ENCODE measurements at regions not wholly inside any gene's neighbourhood (a gene's known extent, or its start where the extent isn't known, plus 50 kb on each side); places are given as distances from the start of the nearest gene placed in this dataset.

DNA sequence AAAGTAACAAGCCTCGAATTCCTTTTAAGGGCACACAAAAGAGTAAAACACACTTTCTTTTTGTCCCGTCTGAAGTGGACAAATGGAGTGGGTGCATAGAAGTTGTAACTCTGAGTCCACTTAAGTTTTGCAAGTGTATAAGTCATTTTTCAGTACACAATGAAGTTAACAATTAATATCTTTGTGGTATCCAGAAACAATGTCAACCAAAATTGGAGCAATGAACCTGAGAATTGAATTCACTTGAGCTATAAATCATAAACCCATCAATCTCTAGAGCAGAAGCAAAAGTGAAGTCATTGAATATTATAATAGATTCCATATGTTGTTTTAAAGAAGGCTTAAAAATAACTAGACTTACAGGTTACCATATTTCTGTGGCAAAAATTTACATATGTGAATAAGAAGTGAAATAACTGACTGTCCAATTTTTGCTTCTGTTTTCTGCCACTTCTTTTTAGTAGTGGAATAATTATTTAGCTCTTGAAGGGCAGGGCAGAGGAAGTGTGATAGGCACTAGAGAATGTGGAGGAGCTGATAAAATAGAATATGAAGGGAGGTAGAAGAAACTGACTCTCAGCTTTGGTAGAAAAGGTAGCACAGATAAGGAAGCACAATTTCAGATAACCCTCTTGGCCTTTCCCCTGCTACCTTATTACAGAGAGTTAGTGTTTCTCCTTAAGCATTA is 73.9 kb upstream of the RGL1 start:
- no peaks in the 10 kb centered on the region for H3K27me3 Mint-ChIP-seq
- no peak overlapping the region for H3K4me3 Mint-ChIP-seq (ENCODE audit: low read depth)
- peaks cover 34% of the 10 kb centered on the region for H3K4me1 Mint-ChIP-seq (ENCODE audit: low read depth)
- DNase-seq (ENCODE audit: low spot score, unreplicated experiment), result no peak
- H3K9me3 Mint-ChIP-seq (ENCODE audit: low read depth), result no peaks in the 10 kb centered on the region
- TF ChIP-seq, protein P1, sequence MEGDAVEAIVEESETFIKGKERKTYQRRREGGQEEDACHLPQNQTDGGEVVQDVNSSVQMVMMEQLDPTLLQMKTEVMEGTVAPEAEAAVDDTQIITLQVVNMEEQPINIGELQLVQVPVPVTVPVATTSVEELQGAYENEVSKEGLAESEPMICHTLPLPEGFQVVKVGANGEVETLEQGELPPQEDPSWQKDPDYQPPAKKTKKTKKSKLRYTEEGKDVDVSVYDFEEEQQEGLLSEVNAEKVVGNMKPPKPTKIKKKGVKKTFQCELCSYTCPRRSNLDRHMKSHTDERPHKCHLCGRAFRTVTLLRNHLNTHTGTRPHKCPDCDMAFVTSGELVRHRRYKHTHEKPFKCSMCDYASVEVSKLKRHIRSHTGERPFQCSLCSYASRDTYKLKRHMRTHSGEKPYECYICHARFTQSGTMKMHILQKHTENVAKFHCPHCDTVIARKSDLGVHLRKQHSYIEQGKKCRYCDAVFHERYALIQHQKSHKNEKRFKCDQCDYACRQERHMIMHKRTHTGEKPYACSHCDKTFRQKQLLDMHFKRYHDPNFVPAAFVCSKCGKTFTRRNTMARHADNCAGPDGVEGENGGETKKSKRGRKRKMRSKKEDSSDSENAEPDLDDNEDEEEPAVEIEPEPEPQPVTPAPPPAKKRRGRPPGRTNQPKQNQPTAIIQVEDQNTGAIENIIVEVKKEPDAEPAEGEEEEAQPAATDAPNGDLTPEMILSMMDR (IDR thresholded peaks at IDR 0.05; ENCODE audit: unreplicated experiment), result no peak
- H3K27ac Mint-ChIP-seq, result no peak overlapping the region
- H3K36me3 Mint-ChIP-seq (ENCODE audit: insufficient read depth), result no peaks in the 10 kb centered on the region

DNA sequence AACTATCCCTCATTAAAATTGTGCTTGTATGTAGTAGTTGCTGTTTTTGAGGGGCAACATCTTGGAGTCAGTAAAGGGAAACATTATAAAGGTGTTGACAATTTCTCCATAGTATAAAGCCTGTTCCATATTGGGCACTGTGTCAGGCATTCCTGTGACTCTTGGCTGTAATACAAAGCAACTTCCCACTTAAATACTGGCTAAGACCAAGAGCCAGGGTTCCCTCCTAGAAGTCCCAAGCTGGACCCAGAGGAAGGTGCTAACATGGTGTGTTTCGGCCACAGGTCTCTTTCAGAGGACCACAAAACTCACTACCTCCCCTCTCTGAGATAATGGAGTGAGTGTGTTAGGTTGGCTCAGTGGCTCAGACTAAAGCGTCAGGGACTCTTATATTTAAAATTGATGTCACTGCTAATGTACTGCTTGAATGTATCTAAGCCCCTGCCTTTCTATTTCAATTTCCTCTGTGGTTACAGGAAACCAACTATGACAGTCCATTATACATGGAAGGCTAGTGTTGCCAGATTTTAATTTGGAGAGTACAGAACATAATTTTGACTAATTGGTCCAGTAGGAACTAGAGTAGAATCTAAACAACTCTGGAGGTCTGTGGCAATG is 74.7 kb upstream of the RGL1 start:
- H3K9me3 Mint-ChIP-seq (ENCODE audit: low read depth), result no peaks in the 10 kb centered on the region
- TF ChIP-seq, protein P1 (IDR thresholded peaks at IDR 0.05; ENCODE audit: unreplicated experiment), result no peak
- H3K36me3 Mint-ChIP-seq (ENCODE audit: insufficient read depth), result no peaks in the 10 kb centered on the region
- no peaks in the 10 kb centered on the region for H3K27me3 Mint-ChIP-seq
- DNase-seq (ENCODE audit: low spot score, unreplicated experiment), result no peak
- peaks cover 28% of the 10 kb centered on the region for H3K4me1 Mint-ChIP-seq (ENCODE audit: low read depth)
- no peak overlapping the region for H3K27ac Mint-ChIP-seq
- H3K4me3 Mint-ChIP-seq (ENCODE audit: low read depth), result no peak overlapping the region

DNA sequence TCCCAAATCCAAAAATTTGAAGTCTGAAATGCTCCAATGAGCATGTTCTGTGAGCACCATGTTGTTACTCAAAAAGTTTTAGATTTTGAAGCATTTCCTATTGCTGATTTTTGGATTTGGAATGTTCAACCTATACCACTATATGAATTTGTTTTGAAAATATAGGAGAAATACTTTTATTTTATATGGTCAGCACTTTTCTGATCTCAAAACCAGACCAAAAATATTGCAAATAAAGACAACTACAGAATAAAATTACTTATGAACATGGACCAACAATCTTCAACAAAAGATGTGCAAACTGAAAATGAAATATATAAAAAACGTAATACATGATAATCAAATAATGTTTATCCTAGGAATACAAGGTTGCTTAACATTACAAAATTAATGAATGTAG is 73.7 kb upstream of the APOBEC4 start:
- Mint-ChIP-seq H3K36me3 (ENCODE audit: insufficient read depth) (no peaks in the 10 kb centered on the region), H3K27me3 (no peaks in the 10 kb centered on the region), H3K4me1 (ENCODE audit: low read depth) (peaks cover 14% of the 10 kb centered on the region), H3K9me3 (ENCODE audit: low read depth) (no peaks in the 10 kb centered on the region), H3K27ac (no peak overlapping the region), H3K4me3 (ENCODE audit: low read depth) (no peak overlapping the region)
- DNase-seq (ENCODE audit: low spot score, unreplicated experiment), result no peak
- TF ChIP-seq, protein P1 (IDR thresholded peaks at IDR 0.05; ENCODE audit: unreplicated experiment), result no peak

DNA sequence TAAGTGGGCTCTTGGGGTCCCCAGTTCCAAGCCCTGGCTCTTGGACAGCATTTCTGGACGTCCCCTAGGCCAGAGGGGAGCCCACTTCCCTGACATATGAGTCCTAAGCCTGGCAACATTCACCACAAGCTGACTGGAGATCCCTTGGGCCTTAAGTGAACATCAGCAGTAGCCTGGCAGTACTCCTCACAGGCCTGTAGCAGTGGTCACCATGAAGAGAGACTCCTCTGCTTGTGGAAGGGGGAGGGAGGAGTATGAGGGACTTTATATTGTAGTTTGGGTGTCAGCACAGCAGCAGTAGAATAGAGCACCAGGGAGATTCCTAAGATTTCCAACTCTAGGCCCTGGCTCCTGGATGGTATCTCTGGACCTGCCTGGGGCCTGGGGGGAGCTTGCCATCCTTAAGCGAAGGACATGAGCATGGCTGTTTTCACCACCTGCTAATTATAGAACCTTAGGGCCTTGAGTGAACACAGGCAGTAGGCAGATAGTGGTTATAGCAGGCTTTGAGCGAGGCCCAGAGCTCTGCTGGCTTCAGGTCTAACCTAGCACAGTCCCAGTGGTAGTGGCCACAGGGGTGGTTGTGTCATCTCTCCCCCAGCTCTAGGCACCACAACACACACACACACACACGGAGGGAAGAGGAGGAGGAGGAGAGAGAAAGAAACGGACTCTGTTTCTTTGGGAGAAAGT is 71.4 kb upstream of the APOBEC4 start:
- DNase-seq (ENCODE audit: low spot score, unreplicated experiment), result no peak
- Mint-ChIP-seq H3K9me3 (ENCODE audit: low read depth) (no peaks in the 10 kb centered on the region), H3K36me3 (ENCODE audit: insufficient read depth) (no peaks in the 10 kb centered on the region), H3K4me3 (ENCODE audit: low read depth) (no peak overlapping the region), H3K27me3 (no peaks in the 10 kb centered on the region), H3K27ac (no peak overlapping the region), H3K4me1 (ENCODE audit: low read depth) (no peaks in the 10 kb centered on the region)
- TF ChIP-seq, protein P1 (IDR thresholded peaks at IDR 0.05; ENCODE audit: unreplicated experiment), result no peak

DNA sequence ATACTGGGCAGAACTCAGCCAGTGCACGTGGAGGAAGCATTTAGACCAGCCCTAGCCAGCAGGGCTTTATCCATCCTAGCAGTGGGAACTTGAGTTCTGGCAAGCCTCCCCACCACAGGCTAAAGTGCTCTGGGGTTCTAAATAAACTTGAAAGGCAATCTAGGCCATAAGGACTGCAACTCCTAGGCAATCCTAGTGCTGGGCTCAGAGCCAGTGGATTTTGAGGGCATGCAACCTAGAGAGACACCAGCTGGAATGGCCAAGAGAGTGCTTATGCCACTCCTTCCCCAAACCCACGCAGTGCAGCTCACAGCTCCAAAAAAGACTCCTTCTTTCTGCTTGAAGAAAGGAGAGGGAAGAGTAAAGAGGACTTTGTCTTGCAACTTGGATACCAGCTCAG is 70.5 kb upstream of the APOBEC4 start:
- H3K4me1 Mint-ChIP-seq (ENCODE audit: low read depth), result peaks cover 4% of the 10 kb centered on the region
- H3K36me3 Mint-ChIP-seq (ENCODE audit: insufficient read depth), result no peaks in the 10 kb centered on the region
- no peak overlapping the region for H3K4me3 Mint-ChIP-seq (ENCODE audit: low read depth)
- no peak overlapping the region for H3K27ac Mint-ChIP-seq
- H3K9me3 Mint-ChIP-seq (ENCODE audit: low read depth), result no peaks in the 10 kb centered on the region
- no peaks in the 10 kb centered on the region for H3K27me3 Mint-ChIP-seq
- TF ChIP-seq, protein P1 (IDR thresholded peaks at IDR 0.05; ENCODE audit: unreplicated experiment), result no peak
- no peak for DNase-seq (ENCODE audit: low spot score, unreplicated experiment)
